ENCODE measurements at regions not wholly inside any gene's neighbourhood (a gene's known extent, or its start where the extent isn't known, plus 50 kb on each side); places are given as distances from the start of the nearest gene placed in this dataset.

GRCh38 chr2:122326471-122326870 lies 571.0 kb downstream of the TSN start:
- POLR2A ChIA-PET (ENCODE audit: unreplicated experiment) = no interaction called here

GRCh38 chr2:122328816-122329215 lies 573.4 kb downstream of the TSN start:
- Histone ChIP-seq H3K36me3 (ENCODE audit: low read depth) (no peaks in the 10 kb centered on the region), H3F3A (ENCODE audit: insufficient read depth, low read depth) (no peaks in the 10 kb centered on the region), H3K27me3 (ENCODE audit: insufficient read depth, low read depth) (peaks cover 21% of the 10 kb centered on the region), H3K4me3 (no peak overlapping the region), H3K79me2 (ENCODE audit: low read depth) (no peaks in the 10 kb centered on the region), H3K9me2 (ENCODE audit: insufficient read depth) (no peaks in the 10 kb centered on the region), H3K27ac (no peak overlapping the region), H3K9me3 (ENCODE audit: insufficient read depth, low read depth) (no peaks in the 10 kb centered on the region), H3K4me1 (replicated peaks; ENCODE audit: insufficient read depth) (no peaks in the 10 kb centered on the region), H3K4me2 (no peak overlapping the region), H4K20me1 (ENCODE audit: insufficient read depth) (no peaks in the 10 kb centered on the region), H2AFZ (no peak overlapping the region)
- DNase-seq = no peak
- ChIA-PET CTCF (no interaction called here), POLR2A (ENCODE audit: unreplicated experiment) (no interaction called here)
- no TSS peak for BruUV-seq (replicated peaks)
- intact Hi-C loops (cut with micrococcal nuclease; ENCODE audit: unreplicated experiment) = no loop called here
- TF ChIP-seq EZH2 (IDR thresholded peaks at IDR 0.05; ENCODE audit: low read depth) (no peak), CTCF (conservative IDR thresholded peaks at IDR 0.05) (no peak)

More at GRCh38 chr2:122326471-122326870, 571.0 kb downstream of the TSN start:
- Histone ChIP-seq H3K36me3 (ENCODE audit: low read depth) (no peaks in the 10 kb centered on the region), H3F3A (ENCODE audit: insufficient read depth, low read depth) (no peaks in the 10 kb centered on the region), H2AFZ (no peak overlapping the region), H3K9me3 (ENCODE audit: insufficient read depth, low read depth) (no peaks in the 10 kb centered on the region), H4K20me1 (ENCODE audit: insufficient read depth) (no peaks in the 10 kb centered on the region), H3K79me2 (ENCODE audit: low read depth) (no peaks in the 10 kb centered on the region), H3K4me2 (no peak overlapping the region), H3K27me3 (ENCODE audit: insufficient read depth, low read depth) (peaks cover 21% of the 10 kb centered on the region), H3K9me2 (ENCODE audit: insufficient read depth) (no peaks in the 10 kb centered on the region), H3K27ac (no peak overlapping the region), H3K4me1 (replicated peaks; ENCODE audit: insufficient read depth) (no peaks in the 10 kb centered on the region), H3K4me3 (no peak overlapping the region)
- TF ChIP-seq CTCF (conservative IDR thresholded peaks at IDR 0.05) (no peak), EZH2 (IDR thresholded peaks at IDR 0.05; ENCODE audit: low read depth) (no peak)
- no TSS peak for BruUV-seq (replicated peaks)
- CTCF ChIA-PET = no interaction called here
- no peak for DNase-seq
- intact Hi-C loops (cut with micrococcal nuclease; ENCODE audit: unreplicated experiment) = no loop called here

DNA sequence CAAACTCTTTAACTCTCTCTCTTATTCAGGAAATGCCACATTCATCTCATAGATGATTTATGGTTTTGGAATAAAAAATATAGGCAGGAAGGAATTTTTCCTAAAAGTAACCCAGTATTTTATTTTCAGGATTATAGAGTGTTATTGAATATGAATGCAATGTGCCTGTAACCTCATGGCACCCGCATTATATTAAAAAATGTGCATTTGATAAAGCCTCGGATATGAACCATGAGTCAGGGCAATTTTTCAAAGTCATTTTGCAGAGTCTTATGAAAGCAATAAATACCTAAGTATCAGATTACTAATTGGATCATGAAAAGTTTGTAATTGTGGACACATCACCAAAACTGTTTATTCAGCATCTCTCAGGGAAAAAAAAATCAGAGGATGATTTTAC lies 573.8 kb downstream of the TSN start:
- no peaks in the 10 kb centered on the region for H3F3A ChIP-seq (ENCODE audit: insufficient read depth, low read depth)
- H3K27me3 ChIP-seq (ENCODE audit: insufficient read depth, low read depth) = peaks cover 21% of the 10 kb centered on the region
- no peak for DNase-seq
- H3K4me3 ChIP-seq = no peak overlapping the region
- no peak overlapping the region for H3K4me2 ChIP-seq
- intact Hi-C loops (cut with micrococcal nuclease; ENCODE audit: unreplicated experiment) = no loop called here
- H3K9me3 ChIP-seq (ENCODE audit: insufficient read depth, low read depth) = no peaks in the 10 kb centered on the region
- no peaks in the 10 kb centered on the region for H3K4me1 ChIP-seq (replicated peaks; ENCODE audit: insufficient read depth)
- BruUV-seq (replicated peaks) = no TSS peak
- H2AFZ ChIP-seq = no peak overlapping the region
- no peaks in the 10 kb centered on the region for H3K36me3 ChIP-seq (ENCODE audit: low read depth)
- POLR2A ChIA-PET (ENCODE audit: unreplicated experiment) = no interaction called here
- H3K79me2 ChIP-seq (ENCODE audit: low read depth) = no peaks in the 10 kb centered on the region
- no peaks in the 10 kb centered on the region for H4K20me1 ChIP-seq (ENCODE audit: insufficient read depth)
- H3K9me2 ChIP-seq (ENCODE audit: insufficient read depth) = no peaks in the 10 kb centered on the region
- no peak overlapping the region for H3K27ac ChIP-seq
- CTCF ChIA-PET = no interaction called here
- TF ChIP-seq CTCF (conservative IDR thresholded peaks at IDR 0.05) (no peak), EZH2 (IDR thresholded peaks at IDR 0.05; ENCODE audit: low read depth) (no peak)

Measured in PC-9 (cell line).